ENCODE measurements at regions not wholly inside any gene's neighbourhood (a gene's known extent, or its start where the extent isn't known, plus 50 kb on each side); places are given as distances from the start of the nearest gene placed in this dataset.
A peak's percentile ranks its signal among the peaks of the same experiment; 100 is the strongest.

DNA sequence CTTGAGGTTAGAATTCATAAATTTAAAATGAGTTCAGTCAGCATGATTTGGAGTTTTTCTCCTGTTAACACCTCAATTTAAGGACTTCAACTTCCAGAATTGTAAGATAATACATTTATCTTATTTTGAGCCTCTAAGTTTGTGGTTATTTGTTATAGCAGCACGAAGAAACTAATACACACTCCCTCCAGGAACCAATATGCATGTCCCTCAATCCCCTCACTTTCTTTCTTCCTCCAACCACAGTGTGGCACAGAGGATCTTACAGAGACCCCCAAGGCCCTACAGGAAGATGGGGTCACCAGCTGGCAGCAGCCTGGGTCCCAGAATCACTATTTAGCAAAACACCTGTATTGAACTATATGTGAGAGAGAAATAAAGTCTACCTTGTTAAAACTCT is 242.0 kb downstream of the RAD51AP2 start:
- DNase-seq (ENCODE audit: low read depth, low spot score) (no peak), FAIRE-seq (no peak)
- no peaks in the 10 kb centered on the region for H3K36me3 ChIP-seq (ENCODE audit: control insufficient read depth in 2 of 2, extremely low read depth in 1 of 2, insufficient read depth in 2 of 2, low read length in 2 of 2)
- H3K79me2 ChIP-seq (ENCODE audit: control insufficient read depth, insufficient read depth, low read length), result no peaks in the 10 kb centered on the region
- no peak overlapping the region for H3K4me2 ChIP-seq (ENCODE audit: control insufficient read depth, extremely low read depth, insufficient read depth, low read depth, low read length)
- no peak overlapping the region for H3K27ac ChIP-seq (ENCODE audit: control insufficient read depth, insufficient read depth, low read length)
- no peak overlapping the region for H3K9ac ChIP-seq (ENCODE audit: control insufficient read depth, extremely low read depth, insufficient read depth, low read length)
- H3K27me3 ChIP-seq (ENCODE audit: control insufficient read depth, extremely low read depth, insufficient read depth, low read length), result no peaks in the 10 kb centered on the region
- H2AFZ ChIP-seq (ENCODE audit: control insufficient read depth, low read length), result no peak overlapping the region
- no peaks in the 10 kb centered on the region for H4K20me1 ChIP-seq (ENCODE audit: control insufficient read depth, extremely low read depth, insufficient read depth, low read length)
- TF ChIP-seq, protein P1, sequence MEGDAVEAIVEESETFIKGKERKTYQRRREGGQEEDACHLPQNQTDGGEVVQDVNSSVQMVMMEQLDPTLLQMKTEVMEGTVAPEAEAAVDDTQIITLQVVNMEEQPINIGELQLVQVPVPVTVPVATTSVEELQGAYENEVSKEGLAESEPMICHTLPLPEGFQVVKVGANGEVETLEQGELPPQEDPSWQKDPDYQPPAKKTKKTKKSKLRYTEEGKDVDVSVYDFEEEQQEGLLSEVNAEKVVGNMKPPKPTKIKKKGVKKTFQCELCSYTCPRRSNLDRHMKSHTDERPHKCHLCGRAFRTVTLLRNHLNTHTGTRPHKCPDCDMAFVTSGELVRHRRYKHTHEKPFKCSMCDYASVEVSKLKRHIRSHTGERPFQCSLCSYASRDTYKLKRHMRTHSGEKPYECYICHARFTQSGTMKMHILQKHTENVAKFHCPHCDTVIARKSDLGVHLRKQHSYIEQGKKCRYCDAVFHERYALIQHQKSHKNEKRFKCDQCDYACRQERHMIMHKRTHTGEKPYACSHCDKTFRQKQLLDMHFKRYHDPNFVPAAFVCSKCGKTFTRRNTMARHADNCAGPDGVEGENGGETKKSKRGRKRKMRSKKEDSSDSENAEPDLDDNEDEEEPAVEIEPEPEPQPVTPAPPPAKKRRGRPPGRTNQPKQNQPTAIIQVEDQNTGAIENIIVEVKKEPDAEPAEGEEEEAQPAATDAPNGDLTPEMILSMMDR (optimal IDR thresholded peaks at IDR 0.05 in 1 of 3, IDR thresholded peaks at IDR 0.05 in 1 of 3, conservative IDR thresholded peaks at IDR 0.05 in 1 of 3; ENCODE audit: extremely low read depth in 1 of 3, insufficient read depth in 2 of 3, low read length in 3 of 3), result no peak
- TF ChIP-seq EZH2 (IDR thresholded peaks at IDR 0.05; ENCODE audit: low read length), result no peak
- dilution Hi-C loops (cut with MboI; ENCODE audit: extremely low pct_ligation_motif_present, low sequenced_read_pairs), result no loop called here
- no peak overlapping the region for H3K4me3 ChIP-seq (ENCODE audit: control insufficient read depth in 2 of 3, extremely low read depth in 1 of 3, insufficient read depth in 2 of 3, low read depth in 1 of 3, low read length in 3 of 3)
- no peaks in the 10 kb centered on the region for H3K9me3 ChIP-seq (ENCODE audit: control insufficient read depth, low read depth, low read length)
- H3K4me1 ChIP-seq (ENCODE audit: control insufficient read depth, extremely low read depth, insufficient read depth, low read length), result peaks cover 18% of the 10 kb centered on the region
- H3K9me1 ChIP-seq (ENCODE audit: control insufficient read depth, extremely low read depth, insufficient read depth, low read length), result no peaks in the 10 kb centered on the region

DNA sequence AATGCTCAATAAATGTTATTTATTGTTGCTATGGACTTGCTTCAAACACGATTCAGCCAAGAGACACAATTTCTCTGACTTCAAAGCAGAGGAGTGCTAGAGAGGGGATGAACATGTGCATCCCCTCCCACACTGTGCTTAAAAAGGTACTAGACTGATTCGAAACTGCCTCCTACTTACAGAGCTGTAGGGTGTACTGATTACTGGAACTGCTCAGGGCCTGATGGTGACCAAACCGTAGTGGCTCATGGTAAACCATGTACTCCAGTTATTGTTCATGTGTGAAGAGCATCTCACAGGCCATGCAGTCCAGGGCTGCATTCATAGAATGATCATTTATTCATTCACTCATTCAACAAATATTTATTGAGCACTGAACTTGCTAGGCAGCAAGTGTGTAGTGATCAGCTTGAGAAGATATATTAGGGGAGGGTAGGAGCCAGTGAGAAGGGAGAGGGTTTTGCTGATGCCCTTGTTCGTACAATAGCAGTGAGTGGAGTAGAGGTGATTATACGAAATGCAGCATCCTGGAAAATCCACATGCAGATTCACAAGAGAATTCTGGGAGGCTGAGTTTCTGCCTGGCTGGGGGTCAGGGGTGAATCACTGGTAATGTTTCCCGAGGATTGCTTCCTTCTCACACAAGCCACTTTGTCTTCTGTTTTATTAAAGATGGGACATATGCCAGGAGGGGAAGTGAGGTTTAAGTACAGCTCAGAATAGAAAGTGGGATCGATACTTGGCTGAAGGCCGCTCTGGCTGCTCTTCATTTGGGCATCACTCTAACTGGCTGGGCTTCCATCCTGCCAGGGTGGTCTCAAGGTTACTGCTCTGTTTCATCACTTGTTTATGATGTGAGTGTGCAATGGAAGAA is 245.4 kb downstream of the RAD51AP2 start:
- H3K79me2 ChIP-seq (ENCODE audit: control insufficient read depth, insufficient read depth, low read length), result no peaks in the 10 kb centered on the region
- no peak overlapping the region for H3K4me2 ChIP-seq (ENCODE audit: control insufficient read depth, extremely low read depth, insufficient read depth, low read depth, low read length)
- FAIRE-seq, result peak; percentile 69
- peaks cover 14% of the 10 kb centered on the region for H3K4me1 ChIP-seq (ENCODE audit: control insufficient read depth, extremely low read depth, insufficient read depth, low read length)
- H3K9me1 ChIP-seq (ENCODE audit: control insufficient read depth, extremely low read depth, insufficient read depth, low read length), result no peaks in the 10 kb centered on the region
- H2AFZ ChIP-seq (ENCODE audit: control insufficient read depth, low read length), result no peak overlapping the region
- DNase-seq (ENCODE audit: low read depth, low spot score), result no peak
- no peak overlapping the region for H3K9ac ChIP-seq (ENCODE audit: control insufficient read depth, extremely low read depth, insufficient read depth, low read length)
- H3K9me3 ChIP-seq (ENCODE audit: control insufficient read depth, low read depth, low read length), result no peaks in the 10 kb centered on the region
- H3K4me3 ChIP-seq (ENCODE audit: control insufficient read depth in 2 of 3, extremely low read depth in 1 of 3, insufficient read depth in 2 of 3, low read depth in 1 of 3, low read length in 3 of 3), result no peak overlapping the region
- H3K36me3 ChIP-seq (ENCODE audit: control insufficient read depth in 2 of 2, extremely low read depth in 1 of 2, insufficient read depth in 2 of 2, low read length in 2 of 2), result no peaks in the 10 kb centered on the region
- no peaks in the 10 kb centered on the region for H4K20me1 ChIP-seq (ENCODE audit: control insufficient read depth, extremely low read depth, insufficient read depth, low read length)
- no peaks in the 10 kb centered on the region for H3K27me3 ChIP-seq (ENCODE audit: control insufficient read depth, extremely low read depth, insufficient read depth, low read length)
- TF ChIP-seq EZH2 (IDR thresholded peaks at IDR 0.05; ENCODE audit: low read length), result no peak
- TF ChIP-seq, protein P1 (optimal IDR thresholded peaks at IDR 0.05 in 1 of 3, IDR thresholded peaks at IDR 0.05 in 1 of 3, conservative IDR thresholded peaks at IDR 0.05 in 1 of 3; ENCODE audit: extremely low read depth in 1 of 3, insufficient read depth in 2 of 3, low read length in 3 of 3), result no peak
- H3K27ac ChIP-seq (ENCODE audit: control insufficient read depth, insufficient read depth, low read length), result no peak overlapping the region
- dilution Hi-C loops (cut with MboI; ENCODE audit: extremely low pct_ligation_motif_present, low sequenced_read_pairs), result no loop called here
